Activated CD8-positive, alpha-beta T cell treated with anti-CD3 and anti-CD28 coated beads, Interleukin-2, amount 10 ng/mL, durations not matched to agents 7 days and 5 days (primary cell): ENCODE measurements at regions not wholly inside any gene's neighbourhood (a gene's known extent, or its start where the extent isn't known, plus 50 kb on each side); places are given as distances from the start of the nearest gene placed in this dataset.

Experiments
- ATAC-seq: fragments of 150-1000 bp; cut with Tn5 transposase; one replicate; pipeline ENCODE4 v1.10.0; 2021; ENCODE audit warnings: moderate library complexity
- CTCF ChIA-PET: fragments of 350-600 bp; sonication (Branson Sonifier 250); formaldehyde crosslinking; loops from one replicate; lab custom pipeline; 2021; ENCODE audit warnings: antibody characterized with exemption; lab: Charles Lee
- POLR2A ChIA-PET: fragments of 350-600 bp; sonication (Branson Sonifier 250); formaldehyde crosslinking; loops from one replicate; lab custom pipeline; 2021; ENCODE audit warnings: antibody characterized with exemption; lab: Charles Lee
- DNase-seq: peaks from one replicate; pipeline ENCODE4 v3.0.0-alpha.2; 2020
- H3K27ac Mint-ChIP-seq: one replicate; pipeline ENCODE4 v1.8.0; 2021; ENCODE audit warnings: mild to moderate bottlenecking, mixed read lengths
- H3K27me3 Mint-ChIP-seq: one replicate; pipeline ENCODE4 v1.8.0; 2021; ENCODE audit warnings: low read depth, mixed read lengths
- H3K36me3 Mint-ChIP-seq: one replicate; pipeline ENCODE4 v1.8.0; 2021; ENCODE audit warnings: low read depth, mixed read lengths
- H3K4me1 Mint-ChIP-seq: one replicate; pipeline ENCODE4 v1.8.0; 2021; ENCODE audit warnings: low read depth, mixed read lengths
- H3K4me3 Mint-ChIP-seq: one replicate; pipeline ENCODE4 v1.8.0; 2021; ENCODE audit warnings: mild to moderate bottlenecking, mixed read lengths
- H3K9me3 Mint-ChIP-seq: one replicate; pipeline ENCODE4 v1.8.0; 2022; ENCODE audit warnings: mixed read lengths; ENCODE audit not compliant: insufficient read depth

DNA sequence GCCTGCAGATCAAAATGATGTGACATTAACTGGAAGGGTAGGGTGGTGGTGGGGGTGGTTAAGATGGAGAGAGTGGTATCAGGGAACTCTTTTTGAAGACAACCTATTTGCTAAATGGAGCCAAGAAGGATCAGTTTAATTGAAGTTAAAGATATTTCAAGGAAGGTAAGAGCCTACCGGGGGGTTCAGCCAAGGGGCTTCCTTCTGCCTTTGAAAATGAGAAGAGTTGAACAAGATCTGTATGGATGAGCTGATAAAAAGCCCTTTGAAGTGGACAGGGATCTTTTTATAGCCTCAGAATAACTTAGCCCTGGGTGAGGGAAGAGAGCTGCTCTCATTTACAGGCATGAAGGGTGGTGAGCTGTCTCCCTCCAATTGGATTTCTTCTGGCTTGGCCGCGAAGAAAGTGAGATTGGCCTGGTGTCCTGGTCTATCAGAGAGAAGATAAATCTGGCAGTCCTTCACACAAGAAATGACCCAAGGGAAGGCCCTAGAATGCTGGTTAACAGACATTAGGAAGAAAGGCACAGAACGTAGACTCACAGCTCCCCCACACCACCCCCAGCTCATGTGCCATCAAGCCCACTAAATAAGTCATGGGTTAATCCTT, 439.8 kb downstream of the TNS1 start:
- Mint-ChIP-seq H3K4me3 (no peak overlapping the region), H3K36me3 (peaks cover 7% of the 10 kb centered on the region), H3K4me1 (no peaks in the 10 kb centered on the region), H3K27ac (no peak overlapping the region), H3K9me3 (peaks cover 10% of the 10 kb centered on the region), H3K27me3 (no peaks in the 10 kb centered on the region)
- CTCF ChIA-PET, result interaction anchor here (0.8 kb wide), 1 partner anchor 143 kb away, joined by 4 read pairs; no protein-coding TSS in a partner anchor
- ATAC-seq, result no peak
- POLR2A ChIA-PET, result no interaction called here
- DNase-seq, result no peak

DNA sequence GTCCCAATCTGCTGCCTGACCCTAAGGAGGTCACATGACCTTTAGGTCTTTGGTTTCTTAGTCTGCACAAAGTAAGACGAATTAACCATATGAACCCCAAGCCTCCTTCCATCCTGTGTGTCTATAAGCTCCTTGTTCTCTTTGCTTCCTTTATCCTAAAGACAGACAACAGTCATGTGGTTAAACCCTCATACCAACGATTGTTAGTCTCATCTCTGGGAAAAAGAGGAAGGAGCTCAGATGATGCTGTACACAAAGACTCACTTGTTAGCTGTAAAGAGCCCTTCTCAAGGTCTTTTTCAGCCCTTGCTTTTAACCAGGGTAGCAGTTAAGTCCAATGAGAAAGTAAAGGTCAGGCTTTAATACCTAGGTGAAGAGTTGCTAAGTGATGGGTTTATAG, 443.7 kb downstream of the TNS1 start:
- Mint-ChIP-seq H3K27me3 (no peaks in the 10 kb centered on the region), H3K9me3 (peaks cover 10% of the 10 kb centered on the region), H3K27ac (no peak overlapping the region), H3K4me3 (no peak overlapping the region), H3K36me3 (peaks cover 7% of the 10 kb centered on the region), H3K4me1 (peaks cover 10% of the 10 kb centered on the region)
- DNase-seq (no peak), ATAC-seq (no peak)
- CTCF ChIA-PET, result no interaction called here
- POLR2A ChIA-PET, result no interaction called here

DNA sequence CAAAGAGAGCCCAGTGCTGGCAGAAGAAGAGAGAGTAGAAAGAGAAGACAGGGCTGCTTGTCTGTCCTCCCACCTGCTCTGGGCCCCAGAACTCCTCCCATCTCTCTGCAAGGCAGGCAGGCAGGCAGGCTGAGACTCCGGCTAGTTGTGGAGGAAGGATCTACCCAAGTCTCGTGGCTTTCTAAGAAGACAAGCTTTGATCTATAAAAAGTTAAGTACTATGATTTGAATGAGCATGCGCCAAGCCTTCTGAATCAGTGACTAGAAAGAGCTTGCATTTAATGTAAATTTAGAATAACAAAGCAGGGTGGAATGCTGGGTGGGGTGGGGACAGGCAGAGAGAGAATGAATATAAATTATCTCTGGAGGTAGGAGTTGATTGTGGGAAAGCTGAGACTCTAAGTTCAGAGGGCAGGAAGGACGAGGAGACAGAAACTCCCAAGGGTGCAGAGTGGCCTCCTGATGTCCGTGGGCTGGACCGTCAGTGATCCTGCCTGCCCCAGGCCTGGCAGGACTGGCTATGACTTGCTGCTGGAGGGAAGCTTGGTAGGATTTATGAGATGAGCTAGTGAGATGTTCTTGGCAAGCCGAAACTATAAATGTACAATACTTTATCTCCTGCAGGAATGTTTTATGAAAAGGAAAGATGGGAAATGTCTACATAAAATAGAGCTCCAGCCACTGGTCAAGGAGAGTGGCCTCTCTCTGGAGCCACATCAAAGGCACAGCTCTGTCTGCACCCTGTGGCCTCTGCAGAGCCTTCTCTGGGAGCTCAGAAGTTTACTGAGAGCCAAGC, 447.5 kb downstream of the TNS1 start:
- Mint-ChIP-seq H3K36me3 (no peaks in the 10 kb centered on the region), H3K27ac (no peak overlapping the region), H3K4me3 (no peak overlapping the region), H3K27me3 (no peaks in the 10 kb centered on the region), H3K4me1 (peaks cover 10% of the 10 kb centered on the region), H3K9me3 (no peaks in the 10 kb centered on the region)
- DNase-seq, result peak; percentile 22
- ChIA-PET CTCF (interaction anchor here (0.9 kb wide), 1 partner anchor 71 kb away, joined by 4 read pairs; no protein-coding TSS in a partner anchor), POLR2A (no interaction called here)
- peak; percentile 44 for ATAC-seq

DNA sequence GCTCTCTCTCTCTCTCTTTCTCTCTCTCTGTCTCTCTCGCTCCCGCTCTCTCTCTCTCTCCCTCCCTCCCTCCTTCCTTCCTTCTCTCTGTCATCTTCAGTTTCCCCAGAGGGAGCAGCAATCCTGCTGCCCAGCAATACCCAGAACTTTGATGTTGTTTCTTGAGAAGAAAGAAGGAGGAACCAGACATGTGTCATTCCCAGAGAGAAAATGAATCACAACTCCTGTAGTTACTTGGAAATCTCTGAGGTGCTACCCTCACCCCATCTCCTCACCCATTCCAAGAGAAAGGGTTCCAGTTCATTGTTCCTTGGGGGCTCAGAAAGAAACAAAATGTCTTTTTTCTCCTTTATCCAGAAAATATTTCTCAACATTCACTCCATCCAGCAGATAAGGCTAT, 449.1 kb downstream of the TNS1 start:
- POLR2A ChIA-PET, result no interaction called here
- no peak overlapping the region for H3K27ac Mint-ChIP-seq
- peaks cover 10% of the 10 kb centered on the region for H3K4me1 Mint-ChIP-seq
- no peaks in the 10 kb centered on the region for H3K36me3 Mint-ChIP-seq
- ATAC-seq, result no peak
- no peak overlapping the region for H3K4me3 Mint-ChIP-seq
- no peak for DNase-seq
- no peaks in the 10 kb centered on the region for H3K9me3 Mint-ChIP-seq
- H3K27me3 Mint-ChIP-seq, result no peaks in the 10 kb centered on the region
- CTCF ChIA-PET, result no interaction called here

DNA sequence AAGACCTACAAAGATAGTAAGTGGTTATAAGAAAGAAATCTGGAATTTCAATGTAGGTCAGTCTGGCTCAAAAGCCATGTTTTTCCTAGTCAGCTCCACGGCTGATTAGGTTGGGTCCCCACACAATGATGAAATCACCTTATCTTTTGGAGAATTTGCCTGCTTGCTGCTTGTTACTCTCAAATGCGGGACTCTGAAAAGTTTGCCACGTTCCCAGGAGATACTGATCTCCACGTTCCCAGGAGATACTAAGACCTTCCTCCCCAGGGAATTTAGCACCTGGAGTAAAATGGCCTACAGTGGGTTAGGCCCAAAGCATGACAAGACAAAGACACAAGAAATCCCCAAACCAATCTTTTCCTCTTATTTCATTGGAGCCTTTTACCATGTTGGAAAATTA, 449.6 kb downstream of the TNS1 start:
- CTCF ChIA-PET, result no interaction called here
- no peak for ATAC-seq

DNA sequence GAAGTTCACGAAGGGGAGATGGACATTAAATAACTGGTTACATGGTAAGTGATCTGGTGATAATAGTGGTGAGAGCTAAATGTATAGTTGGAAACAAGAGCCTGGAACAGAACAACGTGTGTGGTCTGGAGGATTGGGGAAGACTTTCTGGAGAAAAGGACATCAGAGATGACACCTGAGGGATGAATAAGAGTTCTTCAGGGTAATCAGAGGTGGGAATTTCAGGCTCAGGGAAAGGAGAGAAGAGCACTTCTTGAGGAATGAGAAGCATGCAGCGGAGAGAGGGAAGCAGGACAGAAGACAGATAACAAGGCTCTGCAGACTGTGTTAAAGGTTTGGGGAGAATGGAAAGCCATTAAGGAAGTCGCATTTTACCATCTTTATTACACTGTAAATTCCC, 450.7 kb downstream of the TNS1 start:
- Mint-ChIP-seq H3K27ac (no peak overlapping the region), H3K4me3 (no peak overlapping the region), H3K9me3 (no peaks in the 10 kb centered on the region), H3K27me3 (no peaks in the 10 kb centered on the region), H3K36me3 (no peaks in the 10 kb centered on the region), H3K4me1 (peaks cover 10% of the 10 kb centered on the region)
- ATAC-seq (no peak), DNase-seq (no peak)
- ChIA-PET POLR2A (no interaction called here), CTCF (no interaction called here)

More for the DNA sequence above, 449.6 kb downstream of the TNS1 start:
- DNase-seq, result no peak
- H3K36me3 Mint-ChIP-seq, result no peaks in the 10 kb centered on the region
- POLR2A ChIA-PET, result no interaction called here
- no peaks in the 10 kb centered on the region for H3K27me3 Mint-ChIP-seq
- H3K27ac Mint-ChIP-seq, result no peak overlapping the region
- H3K4me3 Mint-ChIP-seq, result no peak overlapping the region
- no peaks in the 10 kb centered on the region for H3K9me3 Mint-ChIP-seq
- H3K4me1 Mint-ChIP-seq, result peaks cover 10% of the 10 kb centered on the region

DNA sequence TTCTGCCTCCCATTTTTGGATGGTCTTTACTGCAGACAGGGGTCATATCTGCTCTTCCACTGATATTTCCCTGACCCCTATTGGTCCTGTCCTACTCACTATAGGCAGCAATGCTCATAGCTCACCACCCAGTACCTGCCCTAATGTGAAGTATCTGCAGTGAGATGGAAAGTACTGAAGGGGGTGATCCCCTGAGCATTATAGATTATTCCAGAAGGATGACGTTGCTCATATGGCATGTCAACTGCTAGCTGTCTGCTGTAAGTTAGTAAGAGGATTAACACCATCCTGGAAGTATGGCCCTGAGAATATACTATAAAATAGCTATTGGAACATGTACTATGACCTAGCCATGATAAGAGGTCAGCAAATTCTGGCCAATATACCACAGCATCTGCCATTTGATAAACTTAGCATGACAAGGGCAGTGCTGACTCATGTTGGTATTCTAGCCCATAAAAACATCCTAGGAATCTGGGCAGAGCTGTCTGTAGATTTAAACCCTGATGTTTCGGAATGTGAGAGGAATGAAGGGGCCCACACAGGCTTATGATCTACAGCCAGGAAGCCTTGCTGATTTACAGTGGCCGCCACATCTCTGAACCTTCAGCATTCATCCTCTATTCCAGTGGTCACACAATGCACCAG, 451.4 kb downstream of the TNS1 start:
- no peaks in the 10 kb centered on the region for H3K9me3 Mint-ChIP-seq
- no peak for ATAC-seq
- ChIA-PET CTCF (no interaction called here), POLR2A (interaction anchor here (0.6 kb wide), 1 partner anchor 1198 kb away, joined by 3 read pairs; no protein-coding TSS in a partner anchor)
- H3K4me1 Mint-ChIP-seq, result peaks cover 10% of the 10 kb centered on the region
- H3K27me3 Mint-ChIP-seq, result no peaks in the 10 kb centered on the region
- H3K36me3 Mint-ChIP-seq, result no peaks in the 10 kb centered on the region
- no peak overlapping the region for H3K27ac Mint-ChIP-seq
- DNase-seq, result no peak
- H3K4me3 Mint-ChIP-seq, result no peak overlapping the region

DNA sequence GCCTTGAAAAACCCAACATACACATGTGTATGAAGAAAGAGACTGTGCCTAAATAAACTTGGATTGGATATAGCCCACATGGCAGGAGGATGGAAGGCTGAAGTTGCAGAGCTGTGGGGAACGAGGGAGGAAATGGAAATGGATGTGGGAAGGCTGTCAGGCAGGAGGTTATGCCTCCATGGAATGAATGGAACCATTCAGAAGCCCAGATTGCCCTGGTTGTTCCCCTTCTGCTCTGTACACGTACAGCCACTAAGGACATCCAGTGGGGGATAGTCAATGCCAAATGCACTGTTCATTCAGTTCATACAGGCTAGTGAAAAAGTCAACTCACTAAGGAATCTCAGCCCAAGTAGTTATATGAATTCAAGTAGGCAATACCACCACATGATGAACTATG, 463.7 kb downstream of the TNS1 start:
- no peaks in the 10 kb centered on the region for H3K36me3 Mint-ChIP-seq
- POLR2A ChIA-PET, result no interaction called here
- DNase-seq, result no peak
- no peaks in the 10 kb centered on the region for H3K9me3 Mint-ChIP-seq
- CTCF ChIA-PET, result no interaction called here
- no peak for ATAC-seq
- no peak overlapping the region for H3K27ac Mint-ChIP-seq
- no peaks in the 10 kb centered on the region for H3K4me1 Mint-ChIP-seq
- H3K27me3 Mint-ChIP-seq, result peaks cover 5% of the 10 kb centered on the region
- no peak overlapping the region for H3K4me3 Mint-ChIP-seq

DNA sequence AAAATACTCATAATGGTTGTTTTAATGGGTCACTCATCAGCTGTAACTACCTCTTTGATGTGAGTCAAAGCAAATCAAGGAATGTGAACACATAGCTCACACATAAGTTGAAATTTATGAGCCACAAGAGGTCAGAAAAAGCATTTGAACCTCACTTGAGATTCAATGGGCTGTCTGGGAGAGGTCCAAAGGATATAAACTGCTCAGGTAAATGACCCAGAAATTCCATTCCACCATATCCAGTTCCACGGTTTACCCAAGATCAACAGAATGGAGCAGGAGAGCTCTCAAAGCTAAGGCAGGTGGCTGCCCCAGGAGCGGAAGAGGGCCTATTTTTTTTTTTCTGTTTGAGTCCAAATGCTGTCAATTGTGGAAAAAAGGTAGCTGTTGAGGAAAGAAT, 464.1 kb downstream of the TNS1 start:
- CTCF ChIA-PET, result no interaction called here
- Mint-ChIP-seq H3K36me3 (no peaks in the 10 kb centered on the region), H3K27me3 (peaks cover 3% of the 10 kb centered on the region)

DNA sequence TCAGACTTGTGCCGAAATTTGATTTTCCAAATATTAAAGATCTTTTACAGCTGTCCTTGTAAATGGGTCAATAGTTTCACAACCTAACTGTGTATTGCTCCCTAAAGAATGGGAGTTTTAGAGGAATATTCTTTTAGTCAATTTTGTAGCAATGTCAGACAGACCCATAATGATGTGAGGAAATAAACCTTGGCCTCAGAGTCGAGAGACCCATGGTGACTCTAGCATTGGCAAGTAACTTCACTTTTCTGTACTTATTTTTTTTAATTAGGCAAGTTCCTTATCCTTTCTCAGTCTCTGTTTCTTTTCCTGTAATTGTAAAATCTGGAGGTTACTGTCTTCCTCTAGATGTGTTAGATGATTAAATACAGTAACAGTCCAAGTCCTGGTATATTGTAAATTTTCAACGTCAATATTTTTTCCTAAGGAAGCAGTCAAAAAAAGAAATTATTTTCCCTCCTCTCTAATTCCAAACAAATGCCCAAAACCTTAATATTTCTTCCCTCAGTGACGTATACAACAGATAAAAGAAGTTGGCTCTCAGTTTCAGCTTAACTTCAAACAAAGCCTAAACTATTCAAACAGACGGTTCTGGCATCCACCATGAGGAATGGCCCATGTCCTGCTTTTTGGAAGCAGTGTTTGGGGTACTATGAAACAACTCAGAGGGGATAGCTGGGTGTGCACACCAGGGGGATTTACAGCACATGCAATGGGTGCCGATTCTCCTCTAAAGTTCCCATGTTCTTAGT, 466.7 kb downstream of the TNS1 start:
- H3K27ac Mint-ChIP-seq, result no peak overlapping the region
- H3K9me3 Mint-ChIP-seq, result no peaks in the 10 kb centered on the region
- DNase-seq (no peak), ATAC-seq (no peak)
- H3K36me3 Mint-ChIP-seq, result no peaks in the 10 kb centered on the region
- H3K4me1 Mint-ChIP-seq, result no peaks in the 10 kb centered on the region
- H3K4me3 Mint-ChIP-seq, result no peak overlapping the region
- peaks cover 2% of the 10 kb centered on the region for H3K27me3 Mint-ChIP-seq
- ChIA-PET CTCF (no interaction called here), POLR2A (no interaction called here)

More for the DNA sequence above, 464.1 kb downstream of the TNS1 start:
- Mint-ChIP-seq H3K4me1 (no peaks in the 10 kb centered on the region), H3K4me3 (no peak overlapping the region), H3K9me3 (no peaks in the 10 kb centered on the region), H3K27ac (no peak overlapping the region)
- ATAC-seq (no peak), DNase-seq (no peak)
- POLR2A ChIA-PET, result no interaction called here

DNA sequence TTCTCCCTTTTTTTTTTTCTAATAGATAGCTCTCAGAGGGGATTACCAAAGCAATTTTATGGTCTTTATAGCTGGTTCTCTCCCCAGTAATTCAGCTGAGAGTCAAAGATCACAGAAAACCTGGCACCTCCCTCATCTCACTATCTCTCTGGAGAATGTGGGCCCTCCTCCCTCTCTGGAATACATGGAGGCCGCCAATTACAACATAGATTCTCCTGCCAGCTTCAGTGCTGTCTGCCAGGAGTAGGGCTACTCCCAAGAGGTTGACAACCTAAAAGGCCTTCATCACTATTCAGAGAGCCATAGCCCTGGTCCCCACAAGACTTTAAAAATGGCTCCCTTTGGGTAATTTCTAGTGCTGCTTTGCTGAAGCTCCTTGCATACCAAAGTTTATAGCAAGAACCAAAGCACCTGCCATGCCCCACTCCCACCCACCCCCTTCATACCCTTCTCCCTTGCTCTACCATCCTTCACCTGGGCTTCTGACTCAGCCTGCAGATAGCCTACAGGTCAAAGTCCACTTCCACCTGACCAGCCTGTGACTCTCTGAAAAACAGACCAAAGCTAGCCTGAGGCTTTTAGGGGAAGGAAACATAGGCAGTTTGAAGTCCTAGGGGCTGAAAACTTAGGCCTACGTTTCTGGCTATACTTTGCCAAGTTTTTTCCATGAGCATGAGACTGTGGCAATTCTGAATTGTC, 472.3 kb downstream of the TNS1 start:
- ATAC-seq, result no peak
- H3K27me3 Mint-ChIP-seq, result peaks cover 2% of the 10 kb centered on the region
- H3K36me3 Mint-ChIP-seq, result no peaks in the 10 kb centered on the region
- H3K27ac Mint-ChIP-seq, result no peak overlapping the region
- no peak for DNase-seq
- no peak overlapping the region for H3K4me3 Mint-ChIP-seq
- ChIA-PET POLR2A (no interaction called here), CTCF (no interaction called here)
- no peaks in the 10 kb centered on the region for H3K9me3 Mint-ChIP-seq
- no peaks in the 10 kb centered on the region for H3K4me1 Mint-ChIP-seq
